TTC549 (cell line): ENCODE measurements at regions not wholly inside any gene's neighbourhood (a gene's known extent, or its start where the extent isn't known, plus 50 kb on each side); places are given as distances from the start of the nearest gene placed in this dataset.
A peak's percentile ranks its signal among the peaks of the same experiment; 100 is the strongest.

Experiments used
- FAIRE-seq: peaks from 2 replicates; lab custom pipeline; 2012; peaks lifted over from hg19 to GRCh38; lab: Jason Lieb, UNC

GRCh38 chr13:104408733-104409132 is 1342.5 kb upstream of the SLC10A2 start:
- no peak for FAIRE-seq

- FAIRE-seq = no peak
Observed at GRCh38 chr13:104404325-104404724, 1338.1 kb upstream of the SLC10A2 start.

DNA sequence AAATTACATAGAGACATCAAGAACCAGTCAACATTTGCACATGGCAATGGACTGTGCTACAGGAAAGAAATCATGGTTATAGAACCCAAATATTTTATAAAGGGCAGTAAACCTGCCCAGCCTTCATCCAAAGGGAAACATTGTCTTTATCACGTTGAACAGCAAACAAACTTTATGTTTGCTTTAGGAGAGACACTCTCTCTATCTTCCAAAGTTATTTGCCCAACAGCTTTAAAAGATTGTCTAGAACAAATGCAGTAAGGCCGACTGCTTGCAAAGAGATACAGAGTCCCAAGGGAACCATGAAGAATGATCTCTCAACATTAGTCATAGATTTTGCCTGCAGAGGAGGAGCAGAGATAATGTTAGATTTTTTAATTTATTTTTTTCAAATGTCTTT is 1323.5 kb upstream of the SLC10A2 start:
- FAIRE-seq = no peak

DNA sequence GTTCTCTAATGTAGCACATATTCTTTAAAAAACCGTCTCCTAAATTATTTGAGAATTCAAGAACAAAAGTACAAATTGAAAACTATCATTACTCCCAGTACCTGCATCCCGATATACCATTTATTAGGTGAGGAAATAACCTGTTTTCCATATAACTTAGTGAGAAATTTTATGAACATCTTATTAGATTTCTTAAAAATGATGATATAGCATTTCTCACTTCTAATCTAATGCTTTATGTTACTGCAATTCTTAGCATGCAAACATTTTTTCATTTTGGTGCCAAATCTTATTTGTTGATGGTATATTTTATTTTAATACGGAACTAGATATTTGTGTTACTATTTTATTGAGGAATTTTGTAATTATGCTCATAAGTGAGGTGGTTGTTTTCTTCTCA is 1321.3 kb upstream of the SLC10A2 start:
- no peak for FAIRE-seq

DNA sequence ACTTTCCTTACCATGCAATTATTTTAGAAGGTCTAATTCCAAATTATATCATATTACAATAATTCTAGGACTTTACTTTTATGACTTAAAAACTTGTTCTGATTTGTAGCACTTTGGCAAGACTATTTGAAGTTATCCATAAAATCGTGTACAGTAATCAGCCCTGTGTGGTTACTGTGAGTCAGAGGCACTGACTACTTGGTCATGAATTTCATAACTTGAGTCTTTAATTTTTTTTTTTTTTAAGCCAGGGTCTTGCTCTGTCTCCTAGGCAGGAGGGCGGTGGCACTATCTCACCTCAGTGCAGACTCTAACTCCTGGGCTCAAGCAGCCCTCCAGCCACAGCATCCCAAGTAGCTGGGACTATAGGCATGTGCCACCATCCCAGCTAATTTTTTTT is 1319.2 kb upstream of the SLC10A2 start:
- FAIRE-seq = no peak

DNA sequence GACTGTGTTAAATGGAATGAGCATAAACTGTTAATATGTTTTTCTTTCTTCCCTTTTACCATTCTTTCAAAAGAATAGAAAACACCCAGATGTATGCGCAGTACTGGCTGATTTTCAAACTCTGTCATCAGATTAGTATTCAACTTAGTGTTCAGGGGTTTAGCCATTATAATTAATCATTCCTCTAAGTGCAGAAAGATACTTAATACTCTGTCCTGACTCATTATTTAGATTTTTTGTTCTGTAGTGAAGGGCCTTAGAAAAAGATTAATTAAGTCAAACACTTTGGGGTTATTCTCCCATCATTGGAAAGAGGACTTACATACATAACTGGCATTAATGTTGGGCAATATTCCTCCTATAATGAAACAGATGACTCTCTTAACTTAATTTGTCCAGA is 1316.7 kb upstream of the SLC10A2 start:
- no peak for FAIRE-seq

DNA sequence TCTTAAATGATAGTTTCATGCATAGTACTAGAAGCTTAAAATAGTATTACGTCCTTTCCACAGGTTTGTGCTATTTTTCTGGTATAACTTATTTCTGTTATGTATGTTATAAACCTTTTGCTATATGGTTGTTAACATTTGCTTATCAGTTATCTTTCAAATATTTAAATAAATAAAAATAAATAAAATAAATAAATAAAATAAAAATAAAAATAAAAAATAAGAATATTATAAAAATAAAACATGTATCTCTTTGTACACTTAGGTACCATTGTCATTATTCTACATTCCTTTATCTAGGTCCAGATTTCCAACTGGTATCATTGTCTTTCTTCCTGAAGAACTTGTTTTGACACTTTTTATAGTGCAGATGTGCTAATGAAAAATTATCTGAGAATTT is 1310.4 kb upstream of the SLC10A2 start:
- FAIRE-seq = peak; percentile 5

- no peak for FAIRE-seq
Observed at GRCh38 chr13:104375614-104376013, 1309.4 kb upstream of the SLC10A2 start.

DNA sequence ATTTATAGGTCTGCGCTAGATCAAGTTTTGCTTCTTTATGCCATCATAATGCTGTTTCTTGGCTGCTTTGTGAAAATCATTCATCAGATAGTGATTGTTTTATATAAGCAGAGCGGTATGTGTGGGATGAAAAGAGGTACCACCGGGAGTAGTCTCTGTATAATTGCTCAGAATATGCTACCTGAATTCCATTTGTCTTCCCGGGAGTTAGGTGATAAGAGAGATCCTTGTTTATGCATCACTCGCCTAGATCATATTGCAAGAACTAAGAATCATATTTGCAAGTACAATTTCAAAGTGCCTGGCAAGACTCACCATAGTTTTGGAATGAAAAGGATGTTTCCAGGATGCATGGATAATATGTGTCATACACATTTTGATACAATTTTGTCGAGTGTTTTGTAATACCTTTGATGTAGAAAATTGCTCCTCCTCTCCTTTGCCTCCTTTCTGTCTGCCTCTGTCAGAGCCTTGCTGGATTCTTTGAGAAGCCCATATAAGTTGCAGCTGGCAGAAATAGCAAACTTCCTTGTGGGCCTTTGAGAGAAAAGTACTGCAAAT is 1306.0 kb upstream of the SLC10A2 start:
- no peak for FAIRE-seq

- FAIRE-seq = no peak
Observed at GRCh38 chr13:104365430-104365829, 1299.2 kb upstream of the SLC10A2 start.

DNA sequence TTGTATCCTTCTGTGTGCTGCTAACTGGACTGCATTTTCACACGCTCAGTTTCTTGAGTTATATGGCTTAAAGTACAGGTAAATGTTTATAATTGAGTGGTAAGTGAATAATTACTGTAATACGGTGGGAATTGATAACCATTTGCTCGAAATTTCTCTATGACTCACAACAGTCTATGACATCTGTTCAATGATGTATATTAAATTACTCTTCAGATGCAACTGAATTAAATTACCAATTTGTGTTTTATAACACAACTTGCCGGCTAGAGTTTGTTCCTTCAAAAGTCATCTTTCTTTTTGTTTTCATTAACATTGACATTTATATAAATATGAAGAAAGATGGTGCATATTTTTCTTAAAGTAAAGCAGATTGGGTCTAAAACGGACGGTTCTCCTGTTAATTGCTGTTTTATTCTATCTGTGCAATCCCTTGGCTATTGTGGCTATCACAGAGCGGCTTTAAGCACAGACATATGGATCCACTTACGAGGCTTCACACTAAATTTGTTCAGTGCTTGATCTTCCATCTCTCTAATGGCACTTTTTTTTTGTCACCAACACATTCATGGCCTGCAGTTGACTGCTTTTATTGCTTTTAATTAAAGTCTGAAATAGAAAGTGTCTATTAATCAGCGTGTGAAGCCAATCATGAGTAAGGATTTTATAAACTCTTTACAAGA is 1291.6 kb upstream of the SLC10A2 start:
- FAIRE-seq = no peak

DNA sequence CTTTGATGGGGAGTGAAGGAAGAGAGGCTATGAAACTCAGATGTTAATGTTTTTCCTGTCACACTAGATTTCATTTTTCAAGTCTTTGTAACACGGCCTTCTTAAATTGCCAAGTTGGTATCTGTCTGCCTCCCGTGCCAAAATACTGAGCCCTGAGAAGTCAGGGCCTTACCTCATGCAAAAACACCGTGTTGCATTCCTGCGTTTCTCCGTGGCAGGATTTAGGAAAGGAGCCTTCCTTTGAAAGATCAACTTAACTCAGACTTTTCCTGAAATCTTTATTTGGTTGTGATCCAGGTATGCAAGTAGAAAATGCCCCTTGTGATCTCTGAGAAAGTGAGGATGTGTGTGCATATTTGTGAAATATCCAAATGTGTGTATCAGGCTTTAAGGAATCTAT is 1291.0 kb upstream of the SLC10A2 start:
- FAIRE-seq = no peak

DNA sequence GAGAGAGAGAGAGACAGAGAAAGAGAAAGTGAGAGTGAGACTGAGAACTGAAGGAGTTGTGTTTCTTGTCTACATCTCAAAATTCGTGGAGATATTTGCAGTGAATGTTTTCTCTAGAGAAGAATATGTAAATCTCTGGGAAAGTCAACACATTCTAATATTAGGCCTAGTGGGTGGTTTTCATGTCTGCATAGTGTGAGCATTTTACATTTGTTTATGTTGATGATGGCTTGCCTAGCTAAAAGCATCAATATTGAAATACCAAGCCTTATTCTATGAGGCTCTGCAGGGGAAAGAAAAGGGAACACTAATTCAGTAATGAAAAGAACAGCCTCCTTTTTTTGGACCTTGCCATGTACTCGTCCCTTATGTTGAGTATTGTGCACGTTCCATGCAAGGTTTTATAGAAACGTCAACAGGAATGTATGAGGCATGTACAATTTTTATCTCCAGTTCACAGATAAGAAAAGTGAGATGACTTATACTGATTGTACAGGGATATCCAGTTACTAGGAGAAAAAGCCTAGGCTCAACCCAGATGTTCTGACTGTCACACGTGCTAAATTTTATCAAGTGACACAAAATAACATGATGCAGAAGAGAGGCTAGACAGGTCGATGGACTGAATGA is 1288.9 kb upstream of the SLC10A2 start:
- FAIRE-seq = no peak

DNA sequence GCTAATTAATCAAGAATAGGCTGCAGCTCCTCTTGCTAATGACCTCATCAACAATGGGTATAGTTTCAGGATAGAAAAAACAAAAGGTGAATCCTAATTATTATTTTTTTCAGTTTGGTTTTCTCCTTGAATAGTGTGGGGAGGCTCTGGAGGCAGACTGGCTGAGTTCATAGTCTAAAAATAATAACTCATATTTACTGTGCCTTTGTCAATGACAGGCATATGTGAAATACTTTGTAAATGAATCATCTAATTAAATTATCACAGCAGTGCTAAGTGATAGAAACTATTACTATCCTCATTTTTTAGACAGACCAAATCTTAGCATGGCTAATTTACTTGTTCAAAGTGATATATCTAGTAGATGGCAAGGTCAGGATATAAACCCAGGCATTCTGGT is 1261.0 kb upstream of the SLC10A2 start:
- no peak for FAIRE-seq

GRCh38 chr13:104326523-104326922 is 1260.3 kb upstream of the SLC10A2 start:
- no peak for FAIRE-seq

GRCh38 chr13:104321756-104322155 is 1255.5 kb upstream of the SLC10A2 start:
- no peak for FAIRE-seq

GRCh38 chr13:104320446-104320845 is 1254.2 kb upstream of the SLC10A2 start:
- no peak for FAIRE-seq

DNA sequence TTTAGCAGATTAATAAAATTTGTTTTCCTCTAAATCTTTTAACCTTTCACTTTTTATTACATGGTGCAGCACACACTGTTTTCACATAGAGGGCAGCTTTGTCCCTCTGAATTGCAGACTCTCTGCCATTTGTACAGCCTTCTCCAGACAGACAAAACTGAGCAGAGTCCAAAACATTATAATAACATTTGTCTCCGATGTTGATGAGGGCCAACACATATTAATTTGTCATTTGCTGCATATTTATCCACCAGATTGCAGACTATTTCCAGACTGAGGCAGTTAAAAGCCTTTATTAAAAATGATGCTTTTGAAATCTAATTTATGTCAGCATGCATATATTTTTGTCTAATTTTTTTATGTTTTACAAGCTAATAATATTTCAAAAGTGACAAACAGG is 1251.9 kb upstream of the SLC10A2 start:
- FAIRE-seq = no peak

- FAIRE-seq = no peak
Observed at GRCh38 chr13:104315606-104316005, 1249.4 kb upstream of the SLC10A2 start.

GRCh38 chr13:104314926-104315535 is 1248.8 kb upstream of the SLC10A2 start:
- no peak for FAIRE-seq

DNA sequence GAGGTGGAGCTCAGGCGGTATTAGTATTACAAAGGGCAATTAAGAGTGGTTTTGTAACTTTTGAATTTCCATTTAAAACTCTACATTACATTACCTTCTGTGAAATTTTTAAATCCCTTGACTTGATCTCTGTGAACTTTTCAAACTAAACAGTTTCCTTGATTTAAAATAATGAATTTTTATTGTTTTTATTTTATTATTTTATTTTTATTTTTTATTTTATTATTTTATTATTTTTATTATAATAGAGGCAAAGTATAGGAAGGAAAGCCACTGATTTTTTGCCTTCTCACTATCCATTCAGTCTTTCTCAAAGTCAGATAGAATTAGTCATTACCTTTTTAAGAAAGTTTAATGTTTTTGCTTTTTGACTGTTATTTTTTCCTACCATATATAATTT is 1248.1 kb upstream of the SLC10A2 start:
- FAIRE-seq = no peak

DNA sequence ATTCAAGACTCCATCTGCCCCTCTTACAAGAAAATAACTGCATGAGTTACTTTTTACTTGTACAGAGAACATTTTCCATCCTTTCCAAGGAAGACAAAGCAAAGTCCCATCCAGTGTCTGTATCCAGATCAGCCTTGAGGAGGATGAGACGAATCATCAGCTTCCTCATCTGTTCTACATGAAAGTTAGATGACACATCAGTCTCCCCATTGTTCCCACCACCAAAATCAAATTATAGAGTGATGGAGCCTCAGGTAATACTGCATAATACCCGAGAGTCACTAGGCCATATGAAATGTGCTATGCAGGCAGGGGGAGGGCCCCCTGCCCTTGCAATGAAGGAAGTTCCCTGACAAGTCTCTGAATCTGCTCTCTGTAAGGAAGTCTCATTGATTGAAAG is 1244.6 kb upstream of the SLC10A2 start:
- FAIRE-seq = no peak

- FAIRE-seq = no peak
Observed at GRCh38 chr13:104309431-104309830, 1243.2 kb upstream of the SLC10A2 start.
